GM21723 (cell line): ENCODE measurements at regions not wholly inside any gene's neighbourhood (a gene's known extent, or its start where the extent isn't known, plus 50 kb on each side); places are given as distances from the start of the nearest gene placed in this dataset.

Source experiments
- ATAC-seq: cut with Tn5 transposase; IDR thresholded peaks from one replicate; pipeline ENCODE4 v1.9.1; 2021; ENCODE audit warnings: mild to moderate bottlenecking, moderate library complexity; ENCODE audit not compliant: unreplicated experiment

DNA sequence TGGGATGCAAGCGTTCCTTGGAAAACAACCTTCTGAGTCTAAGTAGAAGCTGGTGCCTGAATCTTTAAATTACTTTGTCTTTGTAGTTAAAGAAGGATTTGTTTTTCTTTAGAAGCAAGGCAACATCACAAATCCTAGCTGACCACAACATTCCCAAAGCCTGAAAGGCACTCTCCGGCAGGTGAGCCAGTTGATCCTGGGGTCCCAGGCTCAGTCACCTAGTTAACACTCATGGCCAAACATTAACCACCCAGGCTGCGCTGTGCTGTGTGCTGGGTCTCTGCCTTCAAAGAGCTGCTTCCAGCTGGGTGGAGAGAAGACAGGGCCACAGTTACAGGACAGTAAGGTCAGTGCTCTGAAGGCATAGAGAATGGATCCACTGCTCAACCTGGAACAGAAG lies 120.0 kb upstream of the TRIB2 start:
- ATAC-seq, result no peak

DNA sequence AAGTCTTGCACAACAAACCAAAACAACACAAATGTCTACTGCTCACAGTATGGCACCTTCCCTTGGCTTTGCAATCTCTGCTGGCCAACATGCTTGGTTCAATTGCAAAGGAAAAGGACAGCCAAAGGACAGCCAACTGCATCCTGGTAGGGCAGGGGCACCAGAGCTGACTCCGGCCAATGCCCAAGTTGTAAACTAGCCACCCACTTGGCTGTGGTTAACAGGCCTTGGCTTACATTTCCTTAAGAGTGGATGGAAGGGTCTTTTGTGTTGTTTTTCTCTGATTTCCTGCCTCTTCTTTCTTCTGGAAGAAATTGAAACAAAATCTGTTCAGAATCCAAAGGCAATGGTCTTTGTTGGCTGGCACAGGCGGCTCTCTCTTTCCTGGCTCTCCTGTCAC lies 119.1 kb upstream of the TRIB2 start:
- no peak for ATAC-seq

GRCh38 chr2:12602661-12603060 lies 114.1 kb upstream of the TRIB2 start:
- no peak for ATAC-seq

- no peak for ATAC-seq
Observed at GRCh38 chr2:12603781-12604295, 112.9 kb upstream of the TRIB2 start.

DNA sequence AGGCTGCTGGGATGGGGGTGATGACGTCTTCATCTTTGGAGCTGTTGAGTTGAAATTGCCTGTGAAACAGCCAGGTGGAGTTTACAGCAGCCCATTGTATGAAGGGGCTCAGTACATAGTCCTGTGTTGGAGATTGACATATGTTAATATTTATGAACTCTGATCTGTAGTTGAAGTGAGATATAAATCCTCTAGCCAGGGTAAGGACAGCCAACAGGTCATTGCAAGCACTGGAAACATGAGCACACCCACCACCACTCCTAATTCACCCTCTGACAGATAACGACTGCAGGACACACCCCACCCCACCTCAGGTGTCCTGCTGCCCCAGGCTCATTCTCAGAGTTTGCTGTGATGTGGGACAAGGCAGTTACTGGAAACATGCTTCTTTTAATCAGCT lies 112.4 kb upstream of the TRIB2 start:
- no peak for ATAC-seq

DNA sequence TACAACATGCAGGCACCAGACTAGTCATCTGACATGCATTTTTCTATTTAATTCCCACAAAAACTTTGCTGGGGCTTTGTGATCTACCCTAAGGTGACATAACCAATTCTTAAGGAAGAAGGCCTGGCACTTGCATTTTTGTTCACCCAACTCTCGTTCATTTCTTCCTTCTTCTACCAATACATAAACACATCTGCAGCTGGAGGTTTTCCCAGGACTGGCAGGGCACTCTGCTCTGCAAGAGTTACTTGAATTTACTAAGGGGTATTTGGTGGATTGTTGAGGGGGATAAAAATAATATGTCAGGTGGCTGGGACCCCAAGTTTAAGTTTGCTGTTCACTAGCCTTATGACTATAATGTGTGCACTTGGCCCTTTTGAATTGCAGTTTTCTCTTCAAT lies 111.4 kb upstream of the TRIB2 start:
- no peak for ATAC-seq

DNA sequence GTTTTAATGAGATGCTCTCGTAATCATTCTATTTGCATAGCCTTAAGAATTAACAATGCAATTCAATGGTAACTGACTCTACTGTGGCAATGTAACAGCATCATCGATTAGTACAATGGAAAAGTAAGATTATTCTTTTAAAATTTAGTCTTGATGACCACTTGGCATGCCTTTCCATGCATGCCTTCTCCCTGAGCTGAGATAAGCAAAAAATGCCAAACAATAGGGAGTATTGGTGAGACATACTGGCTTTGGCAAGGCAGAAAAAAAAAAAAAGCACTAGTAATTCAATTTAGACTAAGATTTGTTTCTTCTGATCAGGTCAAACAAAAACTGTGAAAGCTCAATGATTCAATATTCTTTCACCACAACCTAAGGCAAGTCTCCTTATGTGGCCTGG lies 110.8 kb upstream of the TRIB2 start:
- no peak for ATAC-seq

- ATAC-seq, result no peak
Observed at GRCh38 chr2:12606472-12607000, 110.2 kb upstream of the TRIB2 start.

DNA sequence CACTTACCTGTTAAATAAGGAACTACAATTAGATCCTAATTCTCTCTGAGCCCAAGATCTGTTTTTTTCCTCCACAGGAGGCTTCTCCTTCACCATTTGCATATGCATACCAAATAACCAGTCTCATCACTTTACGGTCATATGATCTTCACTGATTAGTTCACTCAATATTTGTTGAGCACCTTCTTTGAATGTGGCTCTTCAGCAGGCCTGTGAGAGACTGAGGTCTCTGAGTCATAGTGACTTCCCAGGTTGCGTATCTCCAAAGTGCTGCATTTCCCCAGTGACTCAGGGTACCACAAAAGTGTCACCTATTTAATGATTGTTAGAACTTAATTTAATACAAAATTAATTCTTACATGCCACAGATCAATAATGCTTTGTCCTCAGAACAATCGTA lies 108.8 kb upstream of the TRIB2 start:
- ATAC-seq, result no peak

DNA sequence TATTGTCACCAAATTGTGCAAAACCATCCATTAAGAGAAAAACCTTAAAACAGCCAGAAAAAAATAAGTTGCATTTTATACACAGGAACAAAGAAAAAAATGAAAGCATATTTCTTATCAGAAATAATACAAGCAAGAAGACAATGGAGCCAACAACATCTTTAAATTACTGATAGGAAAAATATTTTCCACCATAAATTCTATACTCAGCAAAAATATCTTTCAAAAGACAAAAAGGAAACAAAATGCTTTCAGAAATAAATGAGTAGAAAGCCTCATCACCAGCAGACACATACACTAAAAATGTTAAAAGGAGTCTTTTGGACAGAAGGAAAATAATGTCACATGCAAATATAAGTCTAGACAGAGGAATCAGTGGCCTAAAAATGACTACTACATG lies 106.4 kb upstream of the TRIB2 start:
- ATAC-seq, result no peak

GRCh38 chr2:12612168-12612567 lies 104.6 kb upstream of the TRIB2 start:
- ATAC-seq, result no peak

DNA sequence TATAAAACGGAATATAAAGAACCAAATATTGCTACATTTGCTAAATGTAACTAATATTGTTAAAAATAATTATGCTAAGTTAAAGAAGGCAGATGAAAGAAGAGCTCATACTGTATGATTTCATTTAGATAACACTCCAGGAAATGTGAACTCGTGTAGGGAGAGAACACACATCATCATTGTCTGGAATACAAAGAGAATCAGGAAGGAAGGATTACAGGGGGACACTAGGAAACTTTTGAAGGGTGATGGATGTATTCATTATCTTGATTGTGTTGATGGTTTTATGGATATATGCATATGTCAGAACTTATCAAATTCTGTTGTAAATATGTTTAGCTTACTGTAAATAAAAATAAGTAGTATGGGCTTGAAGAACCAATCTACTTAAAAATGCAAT lies 104.1 kb upstream of the TRIB2 start:
- ATAC-seq, result no peak

DNA sequence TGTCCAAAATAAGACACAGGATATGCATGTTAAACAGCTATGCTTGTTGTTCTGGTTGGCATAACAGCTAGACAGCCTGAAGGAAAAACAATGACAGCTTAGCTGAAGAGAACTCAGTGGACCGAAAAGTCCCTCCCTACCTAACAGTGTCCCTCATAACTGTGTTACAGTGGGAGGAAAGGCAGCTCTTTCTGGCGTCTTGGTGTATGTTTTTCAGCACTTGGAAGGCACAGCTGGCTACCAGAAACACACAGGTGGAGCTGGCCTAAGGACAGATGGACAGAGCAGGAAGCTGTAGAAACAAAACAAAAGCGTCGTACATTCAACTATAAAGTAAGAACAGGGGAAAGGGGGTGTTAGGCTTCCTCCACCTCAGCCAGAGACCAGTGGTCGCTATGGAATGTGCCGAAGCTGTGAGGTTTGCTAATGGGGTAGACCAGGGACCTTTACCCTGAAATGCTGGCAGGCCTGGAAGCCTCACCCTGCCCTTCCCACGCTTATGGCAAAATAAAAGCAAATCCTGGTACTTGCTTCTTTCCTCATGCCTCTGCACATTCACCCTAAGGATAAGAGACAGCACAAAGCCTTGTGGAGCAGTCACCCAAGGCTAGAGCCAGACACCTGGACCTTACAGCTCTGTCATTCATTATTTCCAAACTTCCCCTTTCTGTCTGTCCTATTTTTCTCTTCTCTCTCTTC lies 103.5 kb upstream of the TRIB2 start:
- no peak for ATAC-seq

DNA sequence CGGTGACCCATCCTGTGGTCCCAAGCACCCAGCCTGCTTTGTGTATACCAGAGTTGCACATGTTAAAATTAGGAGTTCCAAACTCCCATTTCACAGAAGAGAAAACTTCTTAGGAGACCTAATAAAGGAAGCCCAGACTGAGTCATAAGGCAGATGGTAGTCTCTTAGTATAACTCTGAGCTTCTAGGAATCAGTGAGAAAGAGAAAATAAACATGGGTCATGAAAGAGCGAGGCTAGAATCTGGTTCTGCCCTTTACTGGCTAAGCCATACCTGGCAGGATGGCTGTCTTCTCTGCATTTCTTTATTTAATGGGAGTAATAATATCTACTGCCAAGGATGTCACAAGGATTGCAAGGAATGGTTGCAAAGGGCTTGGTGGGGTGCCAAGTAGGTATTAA lies 101.2 kb upstream of the TRIB2 start:
- no peak for ATAC-seq

GRCh38 chr2:12616456-12617156 lies 100.1 kb upstream of the TRIB2 start:
- no peak for ATAC-seq

- ATAC-seq, result no peak
Observed at GRCh38 chr2:12617366-12617765, 99.4 kb upstream of the TRIB2 start.

GRCh38 chr2:12617853-12618252 lies 98.9 kb upstream of the TRIB2 start:
- no peak for ATAC-seq

GRCh38 chr2:12618576-12618975 lies 98.2 kb upstream of the TRIB2 start:
- ATAC-seq, result no peak

GRCh38 chr2:12619975-12620374 lies 96.8 kb upstream of the TRIB2 start:
- ATAC-seq, result no peak

GRCh38 chr2:12620759-12621158 lies 96.0 kb upstream of the TRIB2 start:
- no peak for ATAC-seq

GRCh38 chr2:12623051-12623450 lies 93.7 kb upstream of the TRIB2 start:
- no peak for ATAC-seq

DNA sequence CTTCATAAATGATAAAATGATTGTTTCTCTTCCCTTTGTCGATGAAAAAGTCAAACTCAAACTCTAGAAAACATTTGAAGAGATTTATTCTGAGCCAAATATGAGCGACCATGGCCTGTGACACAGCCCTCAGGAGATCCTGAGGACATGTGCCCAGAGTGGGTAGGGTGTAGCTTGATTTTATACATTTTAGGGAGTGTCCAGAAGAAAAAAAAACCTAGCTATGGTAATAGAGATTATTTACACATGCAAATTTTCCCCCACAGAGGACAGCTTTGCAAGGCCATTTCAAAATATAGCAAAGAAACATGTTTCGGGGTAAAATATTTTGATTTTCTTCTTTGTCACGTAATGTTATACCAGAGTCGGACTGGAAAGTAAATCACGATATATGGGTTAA lies 92.4 kb upstream of the TRIB2 start:
- no peak for ATAC-seq
